Endothelial cell of umbilical vein (primary cell): ENCODE measurements at regions not wholly inside any gene's neighbourhood (a gene's known extent, or its start where the extent isn't known, plus 50 kb on each side); places are given as distances from the start of the nearest gene placed in this dataset.

Experiments
- BruUV-seq: library from RNA; stranded (reverse); fragments of 400-500 nt; replicated peaks from 2 replicates; lab custom pipeline; 2021; lab: Mats Ljungman, UMichigan
- CTCF ChIA-PET: fragments of 300-600, 350-600 bp; sonication (Branson Sonifier 250); formaldehyde crosslinking; loops from one replicate; lab custom pipeline; 2021; ENCODE audit warnings: antibody characterized with exemption, inconsistent platforms; lab: Charles Lee
- POLR2A ChIA-PET: fragments of 300-600, 350-600 bp; sonication (Branson Sonifier 250); formaldehyde crosslinking; loops from one replicate; lab custom pipeline; 2021; ENCODE audit warnings: antibody characterized with exemption, inconsistent platforms; lab: Charles Lee
- DNase-seq: peaks from one replicate; pipeline ENCODE4 v3.0.0-alpha.2; 2011; ENCODE audit warnings: low read depth, low spot score
- FAIRE-seq: peaks from 2 replicates; lab custom pipeline; 2011; peaks lifted over from hg19 to GRCh38; lab: Jason Lieb, UNC
- H2AFZ ChIP-seq: 2 replicates; pipeline ENCODE4 v1.6.0; 2012; ENCODE audit warnings: low read depth, low read length, control low read depth, inconsistent platforms
- H3K27ac ChIP-seq: 2 replicates; pipeline ENCODE4 v1.5.1; 2011; ENCODE audit warnings: low read depth, mild to moderate bottlenecking, control low read depth, low read length, moderate library complexity; ENCODE audit not compliant: insufficient read depth
- H3K27me3 ChIP-seq, 2 experiments: 2 replicates each; pipeline versions ENCODE4 v1.6.0 to v1.6.1; 2011; ENCODE audit warnings: low read length in 2 of 2, mixed read lengths in 1 of 2; ENCODE audit not compliant: control insufficient read depth in 2 of 2, insufficient read depth in 2 of 2
- H3K36me3 ChIP-seq, 2 experiments: 2 replicates in 1 of 2; 3 replicates in 1 of 2; pipeline ENCODE4 v1.5.1; 2011; ENCODE audit warnings: low read length in 2 of 2, mild to moderate bottlenecking in 1 of 2, moderate library complexity in 1 of 2; ENCODE audit not compliant: control insufficient read depth in 2 of 2, insufficient read depth in 2 of 2; ENCODE audit errors: extremely low read depth in 1 of 2
- H3K4me1 ChIP-seq: 3 replicates; pipeline ENCODE4 v1.5.1; 2011; ENCODE audit warnings: mild to moderate bottlenecking, low read length; ENCODE audit not compliant: control insufficient read depth, insufficient read depth; ENCODE audit errors: extremely low read depth
- H3K4me2 ChIP-seq: 2 replicates; pipeline ENCODE4 v1.6.1; 2011; ENCODE audit warnings: low read length, control low read depth, mixed read lengths; ENCODE audit not compliant: insufficient read depth
- H3K4me3 ChIP-seq, 3 experiments: fragments of 200-600 bp in 1 of 3; sonication (generic), shearing (Covaris generic) in 1 of 3; replicated peaks in 1 of 3; 2 replicates each; pipeline ENCODE4 v1.5.1; 2011 to 2016; ENCODE audit warnings: control low read depth in 3 of 3, low read length in 3 of 3, mild to moderate bottlenecking in 2 of 3, inconsistent platforms in 1 of 3, low read depth in 1 of 3, moderate library complexity in 1 of 3; ENCODE audit not compliant: insufficient read depth in 1 of 3
- H3K79me2 ChIP-seq: 2 replicates; pipeline ENCODE4 v1.6.0; 2012; ENCODE audit warnings: low read length, inconsistent platforms; ENCODE audit not compliant: control insufficient read depth, insufficient read depth
- H3K9ac ChIP-seq: replicated peaks from 2 replicates; pipeline ENCODE3; 2011; ENCODE audit warnings: low read length, control low read depth; ENCODE audit not compliant: insufficient read depth; ENCODE audit errors: extremely low read depth
- H3K9me1 ChIP-seq: replicated peaks from 3 replicates; pipeline ENCODE4 v1.6.0; 2011; ENCODE audit warnings: mild to moderate bottlenecking, low read length; ENCODE audit not compliant: control insufficient read depth, insufficient read depth; ENCODE audit errors: extremely low read depth
- H3K9me3 ChIP-seq: replicated peaks from 2 replicates; pipeline ENCODE4 v1.5.1; 2012; ENCODE audit warnings: low read length, inconsistent platforms; ENCODE audit not compliant: control insufficient read depth, insufficient read depth
- H4K20me1 ChIP-seq: replicated peaks from 2 replicates; pipeline ENCODE3; 2011; ENCODE audit warnings: mild to moderate bottlenecking, low read length; ENCODE audit not compliant: control insufficient read depth, insufficient read depth; ENCODE audit errors: extremely low read depth
- EZH2 ChIP-seq: IDR thresholded peaks from 2 replicates; pipeline ENCODE4 v1.6.1; 2012; ENCODE audit warnings: borderline replicate concordance, low read depth, mild to moderate bottlenecking, moderate library complexity, low read length, inconsistent platforms; ENCODE audit not compliant: severe bottlenecking
- FOS ChIP-seq: IDR thresholded peaks from 2 replicates; pipeline ENCODE4 v1.6.1; 2011; ENCODE audit warnings: mild to moderate bottlenecking, low read length, moderate library complexity, borderline replicate concordance; ENCODE audit not compliant: insufficient read depth
- GATA2 ChIP-seq: IDR thresholded peaks from 2 replicates; pipeline ENCODE4 v1.7.0; 2011; ENCODE audit warnings: low read depth, mild to moderate bottlenecking, moderate library complexity, mixed read lengths, low read length; ENCODE audit not compliant: insufficient read length, insufficient read depth
- JUN ChIP-seq: IDR thresholded peaks from 2 replicates; pipeline ENCODE4 v1.6.1; 2011; ENCODE audit warnings: borderline replicate concordance, low read depth; ENCODE audit not compliant: insufficient read length, insufficient read depth
- MYC ChIP-seq: IDR thresholded peaks from one replicate; pipeline ENCODE4 v1.6.1; 2011; ENCODE audit warnings: mild to moderate bottlenecking, low read depth, low read length
- POLR2A ChIP-seq: IDR thresholded peaks from 2 replicates; pipeline ENCODE4 v1.6.1; 2012; ENCODE audit warnings: low read depth, mild to moderate bottlenecking, control low read depth, low read length
- dilution Hi-C: fragments of 300-500 bp; cut with MboI; formaldehyde crosslinking; loops from one replicate; pipeline ENCODE4 v1.15.0; 2019; ENCODE audit warnings: low sequenced_read_pairs; ENCODE audit not compliant: extremely low pct_ligation_motif_present
- intact Hi-C: fragments of 100-400 bp; cut with micrococcal nuclease; formaldehyde crosslinking; loops from one replicate; pipeline ENCODE4 v1.10.0; 2022
- TF ChIP-seq, protein P1 (sequence below), 2 donors: IDR thresholded peaks; 1 replicate in 1 of 2; 2 replicates in 1 of 2; pipeline ENCODE4 v1.5.1; 2011; ENCODE audit warnings: low read length in 2 of 2, mild to moderate bottlenecking in 2 of 2, moderate library complexity in 2 of 2, control low read depth in 1 of 2, inconsistent platforms in 1 of 2, low read depth in 1 of 2; ENCODE audit not compliant: insufficient read depth in 1 of 2; ENCODE audit errors: extremely low read depth in 1 of 2
- TF ChIP-seq, protein P2 (sequence below): IDR thresholded peaks from 2 replicates; pipeline ENCODE4 v1.6.1; 2011; ENCODE audit not compliant: insufficient read depth, insufficient read length

DNA sequence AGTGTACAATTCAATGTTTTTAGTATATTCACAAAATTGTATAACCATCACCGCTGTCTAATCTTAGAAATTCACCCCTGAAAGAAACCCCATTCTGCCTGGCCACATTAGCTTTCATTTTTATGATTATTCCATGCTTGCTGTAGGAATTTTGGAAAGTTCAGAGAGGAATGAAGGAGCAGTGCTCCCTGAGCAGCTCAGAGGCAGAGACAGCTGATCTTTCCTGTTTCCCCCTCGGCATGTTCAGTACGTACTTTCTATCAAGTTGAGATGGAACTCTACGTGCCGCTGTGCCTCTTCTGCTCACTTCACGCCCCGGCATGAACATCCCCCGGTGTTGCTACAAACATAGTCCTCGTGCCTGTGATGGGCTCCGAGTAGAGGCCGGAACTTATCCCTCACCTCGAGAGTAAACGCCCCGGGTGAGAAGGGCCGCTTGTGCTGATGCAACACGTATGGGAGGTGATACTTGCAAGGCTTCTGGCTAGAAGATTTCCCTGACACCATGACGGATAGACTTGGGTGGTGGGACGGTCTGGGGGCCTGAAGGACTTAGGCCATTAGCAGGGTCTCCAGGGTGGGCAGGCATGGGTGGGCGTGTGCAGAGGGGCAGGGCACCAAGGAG lies 79.2 kb upstream of the CIBAR2 start:
- H3K36me3 ChIP-seq: no peaks in the 10 kb centered on the region
- no peak overlapping the region for H3K4me2 ChIP-seq
- DNase-seq (no peak), FAIRE-seq (no peak)
- BruUV-seq: no TSS peak
- no peaks in the 10 kb centered on the region for H3K79me2 ChIP-seq
- H3K9me1 ChIP-seq: no peaks in the 10 kb centered on the region
- no peak overlapping the region for H3K9ac ChIP-seq
- ChIA-PET POLR2A (no interaction called here), CTCF (interaction anchor here (1.2 kb wide), 1 partner anchor 77 kb away, joined by 3 read pairs; no protein-coding TSS in a partner anchor)
- H3K9me3 ChIP-seq: no peaks in the 10 kb centered on the region
- no peak for TF ChIP-seq POLR2A
- TF ChIP-seq, protein P1, sequence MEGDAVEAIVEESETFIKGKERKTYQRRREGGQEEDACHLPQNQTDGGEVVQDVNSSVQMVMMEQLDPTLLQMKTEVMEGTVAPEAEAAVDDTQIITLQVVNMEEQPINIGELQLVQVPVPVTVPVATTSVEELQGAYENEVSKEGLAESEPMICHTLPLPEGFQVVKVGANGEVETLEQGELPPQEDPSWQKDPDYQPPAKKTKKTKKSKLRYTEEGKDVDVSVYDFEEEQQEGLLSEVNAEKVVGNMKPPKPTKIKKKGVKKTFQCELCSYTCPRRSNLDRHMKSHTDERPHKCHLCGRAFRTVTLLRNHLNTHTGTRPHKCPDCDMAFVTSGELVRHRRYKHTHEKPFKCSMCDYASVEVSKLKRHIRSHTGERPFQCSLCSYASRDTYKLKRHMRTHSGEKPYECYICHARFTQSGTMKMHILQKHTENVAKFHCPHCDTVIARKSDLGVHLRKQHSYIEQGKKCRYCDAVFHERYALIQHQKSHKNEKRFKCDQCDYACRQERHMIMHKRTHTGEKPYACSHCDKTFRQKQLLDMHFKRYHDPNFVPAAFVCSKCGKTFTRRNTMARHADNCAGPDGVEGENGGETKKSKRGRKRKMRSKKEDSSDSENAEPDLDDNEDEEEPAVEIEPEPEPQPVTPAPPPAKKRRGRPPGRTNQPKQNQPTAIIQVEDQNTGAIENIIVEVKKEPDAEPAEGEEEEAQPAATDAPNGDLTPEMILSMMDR (IDR thresholded peaks at IDR 0.05; ENCODE audit: extremely low read depth in 1 of 2, insufficient read depth in 1 of 2, low read depth in 1 of 2, low read length in 2 of 2): no peak
- no peak for TF ChIP-seq GATA2
- no peak for TF ChIP-seq MYC
- no peak for TF ChIP-seq FOS
- no peak for TF ChIP-seq JUN
- no peak for TF ChIP-seq EZH2
- TF ChIP-seq, protein P2, sequence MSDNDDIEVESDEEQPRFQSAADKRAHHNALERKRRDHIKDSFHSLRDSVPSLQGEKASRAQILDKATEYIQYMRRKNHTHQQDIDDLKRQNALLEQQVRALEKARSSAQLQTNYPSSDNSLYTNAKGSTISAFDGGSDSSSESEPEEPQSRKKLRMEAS: no peak
- no peak overlapping the region for H3K27ac ChIP-seq
- intact Hi-C loops: no loop called here
- H3K4me1 ChIP-seq: no peaks in the 10 kb centered on the region
- no peak overlapping the region for H3K4me3 ChIP-seq
- H3K27me3 ChIP-seq: no peaks in the 10 kb centered on the region
- no peak overlapping the region for H2AFZ ChIP-seq
- H4K20me1 ChIP-seq: no peaks in the 10 kb centered on the region
- dilution Hi-C loops: no loop called here
